HCT116 (cell line): ENCODE measurements at regions not wholly inside any gene's neighbourhood (a gene's known extent, or its start where the extent isn't known, plus 50 kb on each side); places are given as distances from the start of the nearest gene placed in this dataset.

ENCODE experiments used
- ATAC-seq: fragments of 200-7000 bp; cut with Tn5 transposase; 2 replicates; pipeline ENCODE4 v1.9.1; 2020; ENCODE audit warnings: mild to moderate bottlenecking, moderate library complexity
- BruUV-seq: library from RNA; stranded (reverse); fragments of 400-500 nt; replicated peaks from 2 replicates; lab custom pipeline; 2021; lab: Mats Ljungman, UMichigan
- CTCF ChIA-PET: fragments of 300-600 bp; sonication (Branson Sonifier 250); formaldehyde crosslinking; loops from one replicate; lab custom pipeline; 2021; ENCODE audit warnings: antibody characterized with exemption; lab: Charles Lee
- POLR2A ChIA-PET: fragments of 300-600, 350-600 bp; sonication (Branson Sonifier 250); formaldehyde crosslinking; loops from one replicate; lab custom pipeline; 2021; ENCODE audit warnings: antibody characterized with exemption; lab: Charles Lee
- RAD21 ChIA-PET, 2 experiments: fragments of 300-600 bp; sonication (Branson Sonifier 250); formaldehyde crosslinking; loops; one replicate each; lab custom pipeline; 2023; ENCODE audit warnings: low total read pairs in 2 of 2; ENCODE audit not compliant: uncharacterized antibody in 2 of 2, unreplicated experiment in 2 of 2, low non-redundant PET in 1 of 2; lab: Charles Lee
- DNase-seq: peaks from one replicate; pipeline ENCODE4 v3.0.0-alpha.2; 2010; ENCODE audit warnings: low read depth, low spot score
- H2AFZ ChIP-seq: fragments of 200-600 bp; shearing (Covaris generic), sonication (generic); 2 replicates; pipeline ENCODE4 v1.6.1; 2017; ENCODE audit warnings: low read depth, mixed run types, mixed read lengths, antibody characterized with exemption, low read length; ENCODE audit not compliant: poor library complexity, severe bottlenecking
- H3K27ac ChIP-seq: 2 replicates; pipeline ENCODE4 v1.5.1; 2012; ENCODE audit warnings: low read depth, low read length
- H3K27me3 ChIP-seq: fragments of 200-600 bp; sonication (generic); 2 replicates; pipeline ENCODE4 v1.6.1; 2016; ENCODE audit warnings: mixed run types, low read length, mixed read lengths; ENCODE audit not compliant: insufficient read depth
- H3K36me3 ChIP-seq, 2 experiments: fragments of 200-500 bp in 1 of 2; fragments of 200-600 bp in 1 of 2; sonication (Bioruptor generic) in 1 of 2; sonication (generic) in 1 of 2; 2 replicates each; pipeline versions ENCODE4 v1.5.1 to v1.6.1; 2014 to 2016; ENCODE audit warnings: low read length in 2 of 2, inconsistent platforms in 1 of 2, mixed read lengths in 1 of 2, mixed run types in 1 of 2; ENCODE audit not compliant: insufficient read depth in 2 of 2, control insufficient read depth in 1 of 2
- H3K4me1 ChIP-seq, 2 experiments: fragments of 200-600 bp in 1 of 2; sonication (generic) in 1 of 2; 2 replicates each; pipeline versions ENCODE4 v1.5.1 to v1.6.1; 2012 to 2017; ENCODE audit warnings: low read length in 2 of 2, inconsistent platforms in 1 of 2, mild to moderate bottlenecking in 1 of 2, mixed read lengths in 1 of 2, mixed run types in 1 of 2, moderate library complexity in 1 of 2; ENCODE audit not compliant: insufficient read depth in 2 of 2, control insufficient read depth in 1 of 2
- H3K4me2 ChIP-seq: fragments of 200-600 bp; sonication (generic); 2 replicates; pipeline ENCODE4 v1.6.1; 2017; ENCODE audit warnings: mixed run types, low read length, mixed read lengths
- H3K4me3 ChIP-seq, 2 experiments: fragments of 200-600 bp in 1 of 2; sonication (generic) in 1 of 2; replicated peaks in 1 of 2; 2 replicates each; pipeline ENCODE4 v1.5.1; 2011 to 2016; ENCODE audit warnings: low read length in 2 of 2, control low read depth in 1 of 2, low read depth in 1 of 2, mild to moderate bottlenecking in 1 of 2, mixed read lengths in 1 of 2, mixed run types in 1 of 2
- H3K79me2 ChIP-seq: fragments of 200-600 bp; sonication (generic); 2 replicates; pipeline ENCODE4 v1.6.1; 2017; ENCODE audit warnings: mild to moderate bottlenecking, mixed run types, low read length, moderate library complexity, mixed read lengths; ENCODE audit not compliant: insufficient read depth
- H3K9ac ChIP-seq: fragments of 200-600 bp; sonication (generic); 2 replicates; pipeline ENCODE4 v1.6.1; 2016; ENCODE audit warnings: low read length, mixed read lengths
- H3K9me2 ChIP-seq: fragments of 200-600 bp; sonication (generic), shearing (Covaris generic); 2 replicates; pipeline ENCODE4 v1.6.1; 2017; ENCODE audit warnings: mixed run types, mild to moderate bottlenecking, moderate library complexity; ENCODE audit not compliant: insufficient read depth
- H3K9me3 ChIP-seq, 2 experiments: fragments of 200-500 bp in 1 of 2; fragments of 200-600 bp in 1 of 2; sonication (Bioruptor generic) in 1 of 2; sonication (generic) in 1 of 2; 2 replicates each; pipeline ENCODE4 v1.6.1; 2014 to 2017; ENCODE audit warnings: low read length in 2 of 2, mixed read lengths in 2 of 2, inconsistent platforms in 1 of 2, low read depth in 1 of 2, mild to moderate bottlenecking in 1 of 2, mixed run types in 1 of 2, moderate library complexity in 1 of 2; ENCODE audit not compliant: control insufficient read depth in 1 of 2, insufficient read depth in 1 of 2
- H4K20me1 ChIP-seq: fragments of 200-600 bp; sonication (generic), shearing (Covaris generic); 2 replicates; pipeline ENCODE4 v1.6.1; 2017; ENCODE audit warnings: mixed run types, mild to moderate bottlenecking, moderate library complexity; ENCODE audit not compliant: insufficient read depth
- JUND ChIP-seq: IDR thresholded peaks from 2 replicates; pipeline ENCODE4 v1.6.1; 2012
- TCF7L2 ChIP-seq: IDR thresholded peaks from 2 replicates; pipeline ENCODE4 v1.7.0; 2011; ENCODE audit warnings: borderline replicate concordance, inconsistent platforms; ENCODE audit not compliant: insufficient read depth, insufficient read length; ENCODE audit errors: extremely low read depth
- ZFX ChIP-seq: fragments of 450-650 bp; IDR thresholded peaks from 2 replicates; pipeline ENCODE4 v1.6.1; 2017
- ZNF274 ChIP-seq: fragments of 200-500 bp; sonication (Bioruptor generic); IDR thresholded peaks from 2 replicates; pipeline ENCODE4 v1.6.1; 2014; ENCODE audit warnings: mild to moderate bottlenecking, low read depth, low read length, inconsistent platforms
- intact Hi-C: fragments of 100-400 bp; cut with micrococcal nuclease; formaldehyde crosslinking; loops from 2 replicates; pipeline ENCODE4 v1.10.0; 2022

GRCh38 chr2:45275242-45275805, 266.1 kb upstream of the SIX2 start:
- Histone ChIP-seq H3K27ac (no peak overlapping the region), H3K36me3 (no peaks in the 10 kb centered on the region), H3K9ac (no peak overlapping the region), H3K4me2 (no peak overlapping the region), H3K9me2 (no peaks in the 10 kb centered on the region), H4K20me1 (no peaks in the 10 kb centered on the region), H3K4me3 (no peak overlapping the region), H3K9me3 (no peaks in the 10 kb centered on the region), H3K27me3 (no peaks in the 10 kb centered on the region; the same call in 1 of the 2 replicates), H3K4me1 (peaks cover 0 to 11% of the 10 kb centered on the region in 2 experiments; a peak in 2 of 4 replicates), H2AFZ (no peak overlapping the region), H3K79me2 (no peaks in the 10 kb centered on the region)
- POLR2A ChIA-PET: no interaction called here
- BruUV-seq: no TSS peak
- CTCF ChIA-PET: no interaction called here
- TF ChIP-seq JUND (0 out of 2 replicates have a peak, but pooled peaks have one; percentile 13), ZFX (no peak)
- intact Hi-C loops: no loop called here
- DNase-seq (no peak), ATAC-seq (no peak)
- RAD21 ChIA-PET: no interaction called here

- H3K27ac ChIP-seq: no peak overlapping the region
- H3K4me3 ChIP-seq: no peak overlapping the region
- no peaks in the 10 kb centered on the region for H3K36me3 ChIP-seq
- no peak for TF ChIP-seq ZNF274
- no peak for TF ChIP-seq TCF7L2
- no peaks in the 10 kb centered on the region for H4K20me1 ChIP-seq
- intact Hi-C loops: no loop called here
- H3K9me3 ChIP-seq: no peaks in the 10 kb centered on the region
- H3K9me2 ChIP-seq: no peaks in the 10 kb centered on the region
- peaks cover 0 to 11% of the 10 kb centered on the region in 2 experiments; a peak in 2 of 4 replicates for H3K4me1 ChIP-seq
- POLR2A ChIA-PET: no interaction called here
- DNase-seq: no peak
- H2AFZ ChIP-seq: no peak overlapping the region
- H3K27me3 ChIP-seq: no peaks in the 10 kb centered on the region; the same call in 1 of the 2 replicates
- CTCF ChIA-PET: no interaction called here
- RAD21 ChIA-PET: no interaction called here
- H3K79me2 ChIP-seq: no peaks in the 10 kb centered on the region
- no peak overlapping the region for H3K4me2 ChIP-seq
- no peak for ATAC-seq
- H3K9ac ChIP-seq: no peak overlapping the region
- BruUV-seq: no TSS peak
These were observed 265.1 kb upstream of the SIX2 start for GRCh38 chr2:45274250-45274926.
